Prostate gland (tissue), 2 donors: ENCODE measurements at regions not wholly inside any gene's neighbourhood (a gene's known extent, or its start where the extent isn't known, plus 50 kb on each side); places are given as distances from the start of the nearest gene placed in this dataset.

Experiments
- CTCF ChIP-seq, 4 experiments: fragments of 200-600 bp in 2 of 4; fragments of 450-650 bp in 2 of 4; sonication (generic) in 2 of 4; IDR thresholded peaks; 1 replicate in 3 of 4; 2 replicates in 1 of 4; pipeline ENCODE4 v1.5.1; 2016 to 2019; ENCODE audit warnings: antibody characterized with exemption in 4 of 4, mild to moderate bottlenecking in 2 of 4, moderate library complexity in 2 of 4
- POLR2A ChIP-seq: fragments of 450-650 bp; IDR thresholded peaks from one replicate; pipeline ENCODE4 v1.6.1; 2016; ENCODE audit warnings: antibody characterized with exemption, mild to moderate bottlenecking

DNA sequence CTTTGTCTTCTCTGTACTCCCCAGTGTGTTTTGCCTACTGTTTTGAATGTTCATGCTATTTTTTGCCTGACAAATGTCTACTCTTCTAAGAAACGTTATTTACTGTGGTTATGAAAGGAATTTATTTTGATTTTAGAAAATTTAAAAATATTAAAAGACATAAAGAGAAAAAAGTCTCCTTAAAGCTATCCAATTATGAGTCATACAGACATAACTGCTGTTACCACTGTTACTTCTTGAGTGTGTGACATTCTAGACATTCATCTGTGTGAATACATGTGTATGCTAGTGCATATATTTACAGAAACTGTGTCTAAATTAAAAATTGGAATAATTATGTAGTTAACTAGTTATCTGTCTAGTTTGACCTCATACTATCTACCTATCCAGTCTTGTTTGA is 187.6 kb upstream of the SGCG start:
- no peak for TF ChIP-seq CTCF (IDR thresholded peaks at IDR 0.05)
- TF ChIP-seq POLR2A: no peak
